NOMO-1 treated with dmso at 0.1 percent for 144 hours (cell line): ENCODE measurements at regions not wholly inside any gene's neighbourhood (a gene's known extent, or its start where the extent isn't known, plus 50 kb on each side); places are given as distances from the start of the nearest gene placed in this dataset.
A peak's percentile ranks its signal among the peaks of the same experiment; 100 is the strongest.

Source experiments
- DNase-seq: peaks from one replicate; lab custom pipeline; 2025; ENCODE audit not compliant: unreplicated experiment; lab: John Stamatoyannopoulos, UW

GRCh38 chr13:30004204-30004603, 153.8 kb upstream of the UBL3 start:
- peak; percentile 14 for DNase-seq

GRCh38 chr13:30002577-30002976, 152.2 kb upstream of the UBL3 start:
- no peak for DNase-seq

DNA sequence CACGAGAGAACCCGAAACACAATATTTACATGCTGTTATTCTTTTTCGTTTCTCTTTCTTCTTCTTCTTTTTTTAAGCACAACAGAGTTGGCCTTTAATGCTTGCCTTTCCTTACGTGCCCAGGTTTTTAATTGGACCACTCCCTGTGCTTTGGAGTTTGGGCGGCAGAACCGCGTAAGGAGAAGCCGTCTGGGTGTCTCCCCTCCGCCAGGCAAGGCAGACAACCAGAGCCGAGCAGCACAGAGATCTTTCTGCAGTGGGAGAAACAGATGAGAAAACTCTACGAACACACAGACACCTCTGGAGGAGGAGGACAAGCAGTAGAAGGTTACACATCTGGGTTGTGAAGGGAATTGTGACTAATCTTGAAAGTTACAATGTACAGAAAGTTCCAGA, 150.0 kb upstream of the UBL3 start:
- DNase-seq: no peak

DNA sequence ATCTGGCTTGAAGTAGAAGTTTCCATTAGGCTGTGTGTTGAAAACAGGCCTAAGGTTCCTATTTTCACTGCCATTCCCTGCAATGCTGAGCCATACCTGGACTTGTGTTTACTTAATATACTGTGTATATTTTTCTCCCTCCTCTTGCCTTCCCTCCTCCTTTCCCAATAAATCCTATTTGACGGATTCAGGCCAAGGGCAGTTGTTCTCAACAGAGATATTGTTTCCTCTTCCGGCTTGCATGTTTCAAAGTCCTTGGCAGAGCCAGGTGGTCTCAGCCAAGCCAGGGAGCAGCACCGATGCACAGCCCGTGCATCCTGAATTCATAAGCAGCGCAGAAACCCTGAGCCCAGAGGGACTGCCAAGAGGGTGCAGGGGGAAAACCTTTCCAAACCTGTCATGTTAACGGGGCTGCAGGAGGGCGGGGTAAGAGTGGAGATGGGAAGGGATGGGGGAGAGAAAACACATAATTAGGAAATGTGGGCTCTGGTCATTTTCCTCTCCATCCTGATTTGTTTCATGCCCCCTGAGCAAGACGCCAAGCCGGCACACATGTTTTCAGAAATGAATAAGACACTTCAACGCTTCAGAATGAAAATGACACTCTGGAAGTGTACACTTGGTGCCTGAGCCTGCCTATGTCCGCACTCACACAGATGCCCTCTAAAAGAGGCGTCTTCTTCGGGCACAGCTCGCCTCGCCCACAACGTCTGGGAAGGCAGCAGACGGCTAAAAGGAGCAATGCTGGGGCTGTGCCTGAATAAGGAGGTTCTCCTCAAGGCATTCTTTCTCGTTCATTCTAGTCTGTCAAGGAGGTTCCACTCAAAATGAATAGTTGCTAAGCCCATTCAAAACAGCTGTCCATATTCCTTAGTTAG, 149.3 kb upstream of the UBL3 start:
- DNase-seq: no peak

- DNase-seq: no peak
These were observed 145.9 kb upstream of the UBL3 start for GRCh38 chr13:29996316-29996715.

- DNase-seq: no peak
These were observed 144.6 kb upstream of the UBL3 start for GRCh38 chr13:29994911-29995595.

DNA sequence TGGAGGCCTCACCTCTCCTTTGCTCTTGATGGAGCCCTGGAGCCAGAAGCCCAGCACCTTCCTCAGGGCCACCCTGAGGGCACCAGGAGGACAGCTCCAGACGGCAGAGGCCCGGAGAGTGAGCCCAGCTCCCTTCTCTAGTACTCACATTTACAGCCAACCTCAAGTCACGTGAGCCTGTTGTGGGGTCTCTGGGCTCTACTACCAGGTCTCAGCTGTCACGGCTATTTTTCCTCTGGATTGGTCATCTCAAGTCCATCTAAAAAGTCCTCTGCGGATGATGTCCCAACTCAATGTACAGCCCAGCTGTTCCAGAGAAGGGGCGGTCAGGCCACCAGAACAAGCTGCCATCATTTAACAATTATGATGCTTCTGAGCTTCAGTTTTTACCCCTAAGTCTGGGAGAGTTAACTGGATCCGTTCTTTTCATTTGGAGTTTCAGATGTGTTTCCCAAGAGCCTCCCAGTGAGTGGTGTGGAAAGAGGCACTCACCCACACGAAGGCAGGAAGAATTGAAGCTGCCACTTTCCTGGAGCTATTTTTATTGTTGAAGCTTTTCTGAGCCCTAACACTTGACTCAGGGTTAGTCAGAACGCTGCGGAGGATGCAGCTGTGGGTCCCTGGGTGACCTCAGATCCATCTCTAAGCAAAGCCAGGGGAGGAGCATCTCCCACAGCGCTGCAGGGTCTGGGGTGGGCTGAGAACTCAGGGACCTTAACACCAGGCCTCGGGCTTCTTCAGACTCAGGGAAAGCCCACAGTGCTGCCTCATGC, 143.5 kb upstream of the UBL3 start:
- DNase-seq: no peak

GRCh38 chr13:29993196-29993595, 142.8 kb upstream of the UBL3 start:
- no peak for DNase-seq

DNA sequence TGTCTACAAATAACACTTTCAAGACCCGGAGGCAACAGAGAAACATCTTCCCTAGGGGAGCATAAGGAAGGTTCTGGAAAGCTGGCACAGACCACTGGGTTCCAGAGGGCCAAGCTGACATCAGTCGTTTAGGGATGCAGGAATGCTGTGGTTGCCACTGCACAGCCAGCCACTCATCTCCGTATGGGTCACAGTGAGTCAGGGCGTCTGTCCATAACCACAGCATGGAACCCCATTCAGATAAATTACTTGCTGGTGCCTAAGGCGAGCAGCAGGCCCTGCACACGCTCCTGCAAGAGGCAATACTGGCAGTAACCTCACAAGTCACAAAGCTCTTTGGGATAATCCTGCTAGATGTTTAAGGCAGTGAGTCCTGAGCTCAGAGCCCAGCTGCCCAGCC, 140.9 kb upstream of the UBL3 start:
- DNase-seq: no peak

GRCh38 chr13:29987340-29987739, 136.9 kb upstream of the UBL3 start:
- no peak for DNase-seq

GRCh38 chr13:29980339-29980738, 129.9 kb upstream of the UBL3 start:
- DNase-seq: no peak

- no peak for DNase-seq
These were observed 127.8 kb upstream of the UBL3 start for GRCh38 chr13:29978211-29978610.

- no peak for DNase-seq
These were observed 127.2 kb upstream of the UBL3 start for GRCh38 chr13:29977476-29978120.

DNA sequence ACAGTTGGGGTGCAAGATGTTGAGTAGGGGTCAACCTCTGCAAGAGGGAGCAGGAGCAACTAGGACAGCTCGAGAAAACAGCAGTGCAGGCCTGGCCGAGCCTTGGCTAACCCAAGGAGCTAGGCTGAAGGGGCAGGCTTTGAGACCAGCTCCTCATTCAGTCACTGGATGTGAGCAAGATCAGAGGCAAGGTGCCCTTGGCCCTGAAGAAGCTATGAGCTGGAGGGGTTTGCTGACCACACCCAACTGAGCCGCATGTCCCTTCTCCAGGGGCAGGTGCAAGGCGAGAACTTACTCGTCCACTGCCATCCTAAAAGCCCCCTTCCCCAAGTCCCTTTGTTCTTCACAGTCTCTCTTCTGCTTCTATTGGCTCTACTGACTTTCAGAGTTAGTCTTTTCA, 126.1 kb upstream of the UBL3 start:
- DNase-seq: no peak

DNA sequence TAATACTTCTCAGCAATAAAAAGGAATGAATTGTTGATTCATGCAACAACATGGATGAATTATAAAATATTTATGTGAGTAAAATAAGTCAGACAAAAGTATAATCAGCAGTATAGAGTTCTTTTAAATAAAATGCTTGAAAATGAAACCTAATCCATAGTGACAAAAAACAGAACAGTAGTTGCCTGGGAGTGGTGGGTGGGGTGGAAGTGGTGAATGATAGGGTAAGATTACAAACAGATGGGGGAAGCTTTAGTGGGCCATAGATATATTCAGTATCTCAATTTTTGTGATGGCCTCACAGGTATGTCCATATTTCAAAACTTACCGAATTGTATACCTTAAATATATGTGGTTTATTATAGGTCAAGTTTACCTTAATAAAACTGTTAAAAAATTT, 124.9 kb upstream of the UBL3 start:
- no peak for DNase-seq

DNA sequence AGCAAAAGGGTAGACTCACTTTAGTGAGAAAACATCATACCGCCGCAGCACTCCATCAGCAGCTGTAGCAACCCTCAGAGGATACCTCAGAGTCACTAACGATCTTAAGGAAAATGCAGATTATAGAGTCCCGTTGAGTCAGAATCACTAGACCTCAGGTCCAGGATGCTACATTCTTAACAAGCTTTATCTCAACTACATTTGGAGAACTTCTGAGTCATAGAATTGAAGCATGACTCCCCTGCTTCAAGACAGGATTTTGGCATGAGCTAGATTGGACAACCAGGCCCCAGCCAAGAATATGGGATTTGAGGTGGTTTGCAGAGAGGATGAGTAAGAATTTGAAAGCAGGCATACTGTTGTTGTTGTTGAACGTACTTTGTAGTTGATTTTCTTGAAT, 118.9 kb upstream of the UBL3 start:
- no peak for DNase-seq

GRCh38 chr13:29964181-29964845, 113.9 kb upstream of the UBL3 start:
- DNase-seq: no peak

DNA sequence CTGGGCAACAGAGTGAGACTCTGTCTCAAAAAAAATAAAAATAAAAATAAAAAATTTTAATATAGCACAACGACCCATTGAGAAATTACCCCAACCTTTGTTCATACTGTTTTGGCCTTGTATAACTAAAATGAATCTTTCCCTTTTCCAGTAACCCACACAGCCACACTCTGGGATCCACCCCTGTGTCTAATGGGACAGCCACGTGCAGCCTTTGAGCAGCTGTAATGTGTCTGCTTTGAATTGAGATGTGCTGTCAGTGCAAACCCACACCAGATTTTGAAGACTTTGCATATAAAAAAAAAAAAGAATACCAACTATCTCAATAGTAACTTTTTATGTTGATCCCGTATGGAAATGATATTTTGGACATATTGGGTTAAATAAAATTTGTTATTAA, 112.7 kb upstream of the UBL3 start:
- DNase-seq: no peak

DNA sequence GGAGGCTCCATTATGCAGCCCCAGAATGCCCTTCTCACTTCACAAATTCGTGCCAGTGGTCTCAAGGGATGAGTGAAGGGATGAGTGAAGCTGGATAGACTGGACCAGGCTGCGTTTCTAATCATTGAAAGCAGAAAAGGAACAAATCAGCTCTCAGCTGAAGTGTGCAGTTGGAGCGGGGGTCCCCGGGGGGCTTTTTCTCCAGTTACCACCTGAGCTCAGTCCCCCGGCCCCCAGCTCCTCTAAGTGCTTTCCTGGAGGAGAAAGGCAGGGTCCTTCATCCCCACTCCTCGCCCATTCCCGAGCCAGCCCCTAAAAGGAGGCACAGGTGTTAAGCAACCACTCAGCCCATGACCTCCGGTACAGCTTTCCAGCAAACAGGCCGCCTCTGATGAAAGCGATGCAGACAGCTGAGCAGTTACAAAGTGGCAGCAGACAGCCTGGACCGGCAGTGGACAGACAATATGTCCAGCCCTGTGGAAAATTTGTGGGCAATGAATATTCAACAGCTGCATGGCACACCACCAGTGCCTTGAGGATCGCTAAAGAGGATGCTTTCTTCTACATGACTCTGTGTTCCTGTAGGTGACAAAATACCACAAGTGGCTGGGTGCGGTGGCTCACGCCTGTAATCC, 110.7 kb upstream of the UBL3 start:
- no peak for DNase-seq

GRCh38 chr13:29959603-29960002, 109.2 kb upstream of the UBL3 start:
- DNase-seq: no peak
